Fibroblast of lung (primary cell): ENCODE measurements at regions not wholly inside any gene's neighbourhood (a gene's known extent, or its start where the extent isn't known, plus 50 kb on each side); places are given as distances from the start of the nearest gene placed in this dataset.

ENCODE experiments used
- CTCF ChIP-seq, 2 donors: IDR thresholded peaks in 1 of 2; conservative IDR thresholded peaks in 1 of 2; 1 replicate in 1 of 2; 2 replicates in 1 of 2; pipeline ENCODE4 v1.5.1; 2011 to 2012; ENCODE audit warnings: low read length in 2 of 2, control low read depth in 1 of 2, inconsistent platforms in 1 of 2, low read depth in 1 of 2, mild to moderate bottlenecking in 1 of 2
- EZH2 ChIP-seq: IDR thresholded peaks from 2 replicates; pipeline ENCODE4 v1.5.1; 2012; ENCODE audit warnings: low read length, control low read depth, mild to moderate bottlenecking; ENCODE audit errors: missing control alignments

- no peak for TF ChIP-seq CTCF (conservative IDR thresholded peaks at IDR 0.05 in 1 of 2, IDR thresholded peaks at IDR 0.05 in 1 of 2; ENCODE audit: low read depth in 1 of 2, low read length in 2 of 2)
- TF ChIP-seq EZH2: no peak
Measured at GRCh38 chr18:41751161-41751560, 203.9 kb upstream of the PIK3C3 start.
